ENCODE measurements at regions not wholly inside any gene's neighbourhood (a gene's known extent, or its start where the extent isn't known, plus 50 kb on each side); places are given as distances from the start of the nearest gene placed in this dataset.

DNA sequence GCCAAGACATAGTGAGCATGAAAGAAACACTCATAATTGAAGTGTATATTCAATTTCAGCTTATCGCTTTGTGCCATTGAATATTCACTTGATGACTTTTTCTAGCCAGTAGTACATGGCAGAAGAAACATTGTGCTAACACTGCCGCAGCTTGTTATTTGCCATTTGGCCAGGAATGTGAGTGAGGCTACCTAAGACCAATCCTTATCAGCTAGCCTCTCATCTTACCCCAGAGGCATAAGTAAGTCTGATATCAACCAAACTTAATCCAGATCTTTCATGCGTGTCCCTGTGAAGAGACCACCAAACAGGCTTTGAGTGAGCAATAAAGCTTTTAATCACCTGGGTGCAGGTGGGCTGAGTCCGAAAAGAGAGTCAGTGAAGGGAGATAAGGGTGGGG is 586.0 kb upstream of the MBL2 start:
- H3K27ac Mint-ChIP-seq: no peak overlapping the region
- no peaks in the 10 kb centered on the region for H3K79me2 ChIP-seq (ENCODE audit: control insufficient read depth, insufficient read depth, low read length)
- no peak overlapping the region for H3K4me2 ChIP-seq (replicated peaks; ENCODE audit: low read depth, low read length, poor library complexity, severe bottlenecking)
- H3K27ac ChIP-seq (ENCODE audit: low read length in 2 of 2): no peak overlapping the region
- no peak for TF ChIP-seq EZH2 (IDR thresholded peaks at IDR 0.05; ENCODE audit: borderline replicate concordance, insufficient read depth, low read depth, low read length, poor library complexity, severe bottlenecking)
- no peak for TF ChIP-seq CTCF (IDR thresholded peaks at IDR 0.05)
- CTCF ChIA-PET: no interaction called here
- ATAC-seq (ENCODE audit: low read depth) (no peak), DNase-seq (no peak)
- H3K36me3 ChIP-seq (replicated peaks in 1 of 2; ENCODE audit: control extremely low read depth in 1 of 2, control insufficient read depth in 1 of 2, extremely low read depth in 1 of 2, insufficient read depth in 2 of 2, low read length in 1 of 2): no peaks in the 10 kb centered on the region
- H3K27me3 Mint-ChIP-seq: no peaks in the 10 kb centered on the region
- POLR2A ChIA-PET: no interaction called here
- H2AFZ ChIP-seq (ENCODE audit: insufficient read depth, low read depth, low read length, poor library complexity, severe bottlenecking): no peak overlapping the region
- no peak overlapping the region for H3K4me3 Mint-ChIP-seq
- no peaks in the 10 kb centered on the region for H3K4me1 ChIP-seq (ENCODE audit: control insufficient read depth in 2 of 2, insufficient read depth in 2 of 2, low read length in 2 of 2)
- H3K9me3 ChIP-seq (ENCODE audit: control extremely low read depth in 1 of 3, control insufficient read depth in 2 of 3, insufficient read depth in 1 of 3, low read length in 2 of 3): peaks cover 0 to 3% (median 2%) of the 10 kb centered on the region in 3 donors
- H3K27me3 ChIP-seq (replicated peaks in 1 of 4; ENCODE audit: control extremely low read depth in 1 of 4, control insufficient read depth in 3 of 4, insufficient read depth in 4 of 4, low read length in 3 of 4): no peaks in the 10 kb centered on the region
- H3K4me1 Mint-ChIP-seq: no peaks in the 10 kb centered on the region
- no peaks in the 10 kb centered on the region for H4K20me1 ChIP-seq (ENCODE audit: control insufficient read depth, insufficient read depth, low read length, poor library complexity, severe bottlenecking)
- intact Hi-C loops (cut with micrococcal nuclease): no loop called here
- H3K9ac ChIP-seq (ENCODE audit: low read length): no peak overlapping the region
- no peak overlapping the region for H3K4me3 ChIP-seq (ENCODE audit: control extremely low read depth in 1 of 5, extremely low read depth in 1 of 5, insufficient read depth in 1 of 5, low read depth in 2 of 5, low read length in 4 of 5)
- peaks cover 4% of the 10 kb centered on the region for H3K9me3 Mint-ChIP-seq (ENCODE audit: insufficient read depth)
- WGBS (ENCODE audit: insufficient coverage): 100% methylated on average over 1 of the region's 4 CpGs

DNA sequence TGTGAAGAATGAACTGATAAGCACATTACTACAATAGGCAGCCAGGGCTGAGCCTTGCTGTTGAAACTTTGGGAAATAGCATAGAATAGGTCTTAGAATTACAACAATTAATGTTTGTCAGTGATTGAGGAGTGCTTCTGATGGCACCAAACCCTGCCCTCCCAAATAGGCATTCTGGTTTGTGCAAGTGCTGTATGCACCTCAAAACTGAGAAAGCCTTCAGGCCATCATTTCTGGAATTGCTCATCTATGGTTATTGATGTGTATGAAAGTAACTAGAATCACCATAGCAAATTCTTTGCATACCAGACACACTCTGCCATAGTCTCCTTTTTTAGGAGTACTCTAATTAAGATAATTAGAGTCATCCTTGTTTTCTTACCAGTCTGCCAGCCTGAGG is 585.0 kb upstream of the MBL2 start:
- no peak overlapping the region for H3K4me3 ChIP-seq (ENCODE audit: control extremely low read depth in 1 of 5, extremely low read depth in 1 of 5, insufficient read depth in 1 of 5, low read depth in 2 of 5, low read length in 4 of 5)
- no peak overlapping the region for H2AFZ ChIP-seq (ENCODE audit: insufficient read depth, low read depth, low read length, poor library complexity, severe bottlenecking)
- no peaks in the 10 kb centered on the region for H3K36me3 ChIP-seq (replicated peaks in 1 of 2; ENCODE audit: control extremely low read depth in 1 of 2, control insufficient read depth in 1 of 2, extremely low read depth in 1 of 2, insufficient read depth in 2 of 2, low read length in 1 of 2)
- H3K4me3 Mint-ChIP-seq: no peak overlapping the region
- H3K4me1 ChIP-seq (ENCODE audit: control insufficient read depth in 2 of 2, insufficient read depth in 2 of 2, low read length in 2 of 2): no peaks in the 10 kb centered on the region
- intact Hi-C loops (cut with micrococcal nuclease): no loop called here
- no peak overlapping the region for H3K27ac ChIP-seq (ENCODE audit: low read length in 2 of 2)
- no peaks in the 10 kb centered on the region for H3K79me2 ChIP-seq (ENCODE audit: control insufficient read depth, insufficient read depth, low read length)
- DNase-seq (no peak), ATAC-seq (ENCODE audit: low read depth) (no peak)
- H3K4me2 ChIP-seq (replicated peaks; ENCODE audit: low read depth, low read length, poor library complexity, severe bottlenecking): no peak overlapping the region
- peaks cover 4% of the 10 kb centered on the region for H3K9me3 Mint-ChIP-seq (ENCODE audit: insufficient read depth)
- H3K27me3 ChIP-seq (replicated peaks in 1 of 4; ENCODE audit: control extremely low read depth in 1 of 4, control insufficient read depth in 3 of 4, insufficient read depth in 4 of 4, low read length in 3 of 4): no peaks in the 10 kb centered on the region
- H3K4me1 Mint-ChIP-seq: no peaks in the 10 kb centered on the region
- H3K27ac Mint-ChIP-seq: no peak overlapping the region
- POLR2A ChIA-PET: no interaction called here
- peaks cover 0 to 5% (median 2%) of the 10 kb centered on the region in 3 donors for H3K9me3 ChIP-seq (ENCODE audit: control extremely low read depth in 1 of 3, control insufficient read depth in 2 of 3, insufficient read depth in 1 of 3, low read length in 2 of 3)
- no peak overlapping the region for H3K9ac ChIP-seq (ENCODE audit: low read length)
- TF ChIP-seq CTCF (IDR thresholded peaks at IDR 0.05): no peak
- no peak for TF ChIP-seq EZH2 (IDR thresholded peaks at IDR 0.05; ENCODE audit: borderline replicate concordance, insufficient read depth, low read depth, low read length, poor library complexity, severe bottlenecking)
- no peaks in the 10 kb centered on the region for H3K27me3 Mint-ChIP-seq
- CTCF ChIA-PET: no interaction called here
- H4K20me1 ChIP-seq (ENCODE audit: control insufficient read depth, insufficient read depth, low read length, poor library complexity, severe bottlenecking): no peaks in the 10 kb centered on the region

All from B cell (primary cell).